Body of pancreas (tissue), 4 donors: ENCODE measurements at regions not wholly inside any gene's neighbourhood (a gene's known extent, or its start where the extent isn't known, plus 50 kb on each side); places are given as distances from the start of the nearest gene placed in this dataset.

Experiments used
- ATAC-seq: fragments of 150-250 bp; one replicate; pipeline ENCODE4 v1.9.1; 2016
- DNase-seq, 4 donors: peaks; one replicate each; pipeline ENCODE4 v3.0.0-alpha.2; 2019
- H3K27ac ChIP-seq, 4 donors: fragments of 200-600 bp; sonication (generic); 1 replicate in 3 of 4; 2 replicates in 1 of 4; pipeline versions ENCODE4 v1.5.1 to v1.6.1; 2016 to 2019; ENCODE audit warnings: mild to moderate bottlenecking in 1 of 4, mixed read lengths in 1 of 4, moderate library complexity in 1 of 4
- H3K27me3 ChIP-seq, 2 donors: fragments of 200-600 bp; sonication (generic); one replicate each; pipeline ENCODE4 v1.6.0; 2016; ENCODE audit warnings: mild to moderate bottlenecking in 1 of 2
- H3K36me3 ChIP-seq, 2 donors: fragments of 200-600 bp; sonication (generic); replicated peaks in 1 of 2; 2 replicates each; pipeline ENCODE4 v1.5.1; 2016; ENCODE audit warnings: low read depth in 2 of 2; ENCODE audit not compliant: insufficient read depth in 1 of 2
- H3K4me1 ChIP-seq: fragments of 200-600 bp; sonication (generic); one replicate; pipeline ENCODE4 v1.6.0; 2016
- H3K4me3 ChIP-seq, 2 donors: fragments of 200-600 bp; sonication (generic); 1 replicate in 1 of 2; 2 replicates in 1 of 2; pipeline ENCODE4 v1.5.1; 2016 to 2019
- H3K9me3 ChIP-seq, 3 donors: fragments of 200-600 bp; sonication (generic); 1 replicate in 2 of 3; 2 replicates in 1 of 3; pipeline ENCODE4 v1.5.1; 2016
- CTCF ChIP-seq, 7 experiments: fragments of 450-650 bp in 4 of 7; fragments of 200-600 bp in 3 of 7; sonication (generic) in 3 of 7; IDR thresholded peaks; one replicate each; pipeline ENCODE4 v1.5.1; 2016 to 2019; ENCODE audit warnings: antibody characterized with exemption in 7 of 7
- POLR2A ChIP-seq, 3 donors: fragments of 450-650 bp; IDR thresholded peaks; one replicate each; pipeline ENCODE4 v1.6.1; 2016; ENCODE audit warnings: antibody characterized with exemption in 3 of 3, mild to moderate bottlenecking in 2 of 3
- WGBS, 2 donors: methylation state at CpG; one replicate each; pipeline ENCODE4 v1.1.5; 2017; 5-methylcytosine and 5-hydroxymethylcytosine counted together
- intact Hi-C: fragments of 100-400 bp; cut with DNase I; formaldehyde crosslinking; loops from one replicate; pipeline ENCODE4 v1.15.1; 2023

GRCh38 chr12:95395696-95396095 is 78.3 kb upstream of the METAP2 start:
- Histone ChIP-seq H3K36me3 (no peaks in the 10 kb centered on the region), H3K27ac (no peak overlapping the region), H3K9me3 (no peaks in the 10 kb centered on the region), H3K4me3 (no peak overlapping the region), H3K27me3 (no peaks in the 10 kb centered on the region), H3K4me1 (no peaks in the 10 kb centered on the region)
- ATAC-seq (no peak), DNase-seq (no peak)
- 33 to 38% methylated on average over 1 of the region's 1 CpG for WGBS, 2 donors
- intact Hi-C loops: no loop called here
- TF ChIP-seq POLR2A (IDR thresholded peaks at IDR 0.05) (no peak), CTCF (IDR thresholded peaks at IDR 0.05) (no peak)

- H3K27me3 ChIP-seq: no peaks in the 10 kb centered on the region
- H3K4me1 ChIP-seq: no peaks in the 10 kb centered on the region
- H3K27ac ChIP-seq: no peak overlapping the region
- no peaks in the 10 kb centered on the region for H3K36me3 ChIP-seq
- WGBS, 2 donors: 49 to 59% methylated on average over 4 of the region's 4 CpGs
- DNase-seq (no peak), ATAC-seq (no peak)
- H3K4me3 ChIP-seq: no peak overlapping the region
- TF ChIP-seq CTCF (IDR thresholded peaks at IDR 0.05) (no peak), POLR2A (IDR thresholded peaks at IDR 0.05) (no peak)
- intact Hi-C loops: no loop called here
- H3K9me3 ChIP-seq: no peaks in the 10 kb centered on the region
Measured at GRCh38 chr12:95396849-95397468, 77.0 kb upstream of the METAP2 start.

GRCh38 chr12:95397571-95397970 is 76.4 kb upstream of the METAP2 start:
- intact Hi-C loops: no loop called here
- H3K4me1 ChIP-seq: no peaks in the 10 kb centered on the region
- TF ChIP-seq CTCF (IDR thresholded peaks at IDR 0.05): no peak
- TF ChIP-seq POLR2A (IDR thresholded peaks at IDR 0.05): no peak
- ATAC-seq (no peak), DNase-seq (no peak)
- no peak overlapping the region for H3K4me3 ChIP-seq
- no peak overlapping the region for H3K27ac ChIP-seq
- no peaks in the 10 kb centered on the region for H3K36me3 ChIP-seq
- 61 to 73% methylated on average over 5 of the region's 5 CpGs for WGBS, 2 donors
- no peaks in the 10 kb centered on the region for H3K9me3 ChIP-seq
- H3K27me3 ChIP-seq: no peaks in the 10 kb centered on the region

GRCh38 chr12:95402096-95402495 is 71.9 kb upstream of the METAP2 start:
- Histone ChIP-seq H3K27ac (no peak overlapping the region), H3K4me1 (no peaks in the 10 kb centered on the region), H3K27me3 (no peaks in the 10 kb centered on the region), H3K36me3 (no peaks in the 10 kb centered on the region), H3K4me3 (no peak overlapping the region), H3K9me3 (no peaks in the 10 kb centered on the region)
- intact Hi-C loops: no loop called here
- TF ChIP-seq CTCF (IDR thresholded peaks at IDR 0.05) (no peak), POLR2A (IDR thresholded peaks at IDR 0.05) (no peak)
- DNase-seq (no peak), ATAC-seq (no peak)
- 60 to 74% methylated on average over 4 of the region's 4 CpGs for WGBS, 2 donors

- H3K4me3 ChIP-seq: no peak overlapping the region
- H3K36me3 ChIP-seq: no peaks in the 10 kb centered on the region
- H3K4me1 ChIP-seq: peaks cover 11% of the 10 kb centered on the region
- intact Hi-C loops: no loop called here
- ATAC-seq (no peak), DNase-seq (no peak)
- no peak for TF ChIP-seq POLR2A (IDR thresholded peaks at IDR 0.05)
- TF ChIP-seq CTCF (IDR thresholded peaks at IDR 0.05): no peak
- H3K27me3 ChIP-seq: no peaks in the 10 kb centered on the region
- 80 to 85% methylated on average over 8 of the region's 8 CpGs for WGBS, 2 donors
- H3K9me3 ChIP-seq: no peaks in the 10 kb centered on the region
- no peak overlapping the region for H3K27ac ChIP-seq
Measured at GRCh38 chr12:95408201-95408600, 65.8 kb upstream of the METAP2 start.
